Tibial nerve (tissue), 4 donors: ENCODE measurements at regions not wholly inside any gene's neighbourhood (a gene's known extent, or its start where the extent isn't known, plus 50 kb on each side); places are given as distances from the start of the nearest gene placed in this dataset.

ENCODE experiments used
- EP300 ChIP-seq, 2 donors: sonication (generic); formaldehyde crosslinking; IDR thresholded peaks; one replicate each; pipeline ENCODE4 v1.6.1; 2017; ENCODE audit warnings: antibody characterized with exemption in 2 of 2, mild to moderate bottlenecking in 1 of 2
- POLR2A ChIP-seq, 2 donors: fragments of 450-650 bp; IDR thresholded peaks; one replicate each; pipeline ENCODE4 v1.6.1; 2017; ENCODE audit warnings: antibody characterized with exemption in 2 of 2, mild to moderate bottlenecking in 2 of 2, moderate library complexity in 2 of 2
- TF ChIP-seq, protein P1 (sequence below), 5 experiments: fragments of 200-600 bp in 3 of 5; fragments of 450-650 bp in 2 of 5; sonication (generic) in 3 of 5; IDR thresholded peaks; one replicate each; pipeline ENCODE4 v1.5.1; 2016 to 2019; ENCODE audit warnings: antibody characterized with exemption in 5 of 5, mild to moderate bottlenecking in 3 of 5, moderate library complexity in 2 of 5

DNA sequence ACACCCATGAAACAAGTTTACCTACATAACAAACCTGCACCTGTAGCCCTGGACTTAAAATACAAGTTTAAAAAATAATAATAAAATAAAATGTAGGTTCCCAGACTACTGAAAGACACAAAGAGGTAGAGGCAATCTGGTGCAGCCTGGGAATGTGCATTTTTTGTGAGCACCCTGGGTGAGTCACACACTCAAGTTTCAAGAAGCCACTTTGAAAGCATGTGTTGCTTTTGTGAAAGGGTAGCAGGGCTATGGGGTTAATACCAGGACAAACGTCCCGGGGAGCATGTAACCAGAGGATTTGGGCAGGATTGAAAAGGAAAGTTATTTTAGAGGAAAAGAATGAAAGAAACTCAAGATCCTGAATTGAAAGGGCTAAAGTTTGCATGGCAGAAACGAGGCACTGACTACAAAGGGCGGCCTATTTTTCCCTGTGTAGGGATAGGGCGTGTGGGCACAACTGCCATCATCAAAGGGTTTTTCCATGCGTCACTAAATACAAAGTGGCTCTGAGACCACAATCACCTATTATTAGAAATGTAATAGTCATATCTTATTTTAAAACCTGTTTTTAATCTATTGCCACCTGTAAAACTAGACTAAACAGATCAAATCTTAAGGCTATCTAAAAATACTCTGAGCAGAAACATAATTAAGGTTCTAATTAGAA lies 314.9 kb downstream of the COG6 start:
- TF ChIP-seq, protein P1, sequence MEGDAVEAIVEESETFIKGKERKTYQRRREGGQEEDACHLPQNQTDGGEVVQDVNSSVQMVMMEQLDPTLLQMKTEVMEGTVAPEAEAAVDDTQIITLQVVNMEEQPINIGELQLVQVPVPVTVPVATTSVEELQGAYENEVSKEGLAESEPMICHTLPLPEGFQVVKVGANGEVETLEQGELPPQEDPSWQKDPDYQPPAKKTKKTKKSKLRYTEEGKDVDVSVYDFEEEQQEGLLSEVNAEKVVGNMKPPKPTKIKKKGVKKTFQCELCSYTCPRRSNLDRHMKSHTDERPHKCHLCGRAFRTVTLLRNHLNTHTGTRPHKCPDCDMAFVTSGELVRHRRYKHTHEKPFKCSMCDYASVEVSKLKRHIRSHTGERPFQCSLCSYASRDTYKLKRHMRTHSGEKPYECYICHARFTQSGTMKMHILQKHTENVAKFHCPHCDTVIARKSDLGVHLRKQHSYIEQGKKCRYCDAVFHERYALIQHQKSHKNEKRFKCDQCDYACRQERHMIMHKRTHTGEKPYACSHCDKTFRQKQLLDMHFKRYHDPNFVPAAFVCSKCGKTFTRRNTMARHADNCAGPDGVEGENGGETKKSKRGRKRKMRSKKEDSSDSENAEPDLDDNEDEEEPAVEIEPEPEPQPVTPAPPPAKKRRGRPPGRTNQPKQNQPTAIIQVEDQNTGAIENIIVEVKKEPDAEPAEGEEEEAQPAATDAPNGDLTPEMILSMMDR (IDR thresholded peaks at IDR 0.05) = no peak
- TF ChIP-seq EP300 (IDR thresholded peaks at IDR 0.05) = no peak
- TF ChIP-seq POLR2A (IDR thresholded peaks at IDR 0.05) = no peak
